ENCODE measurements at regions not wholly inside any gene's neighbourhood (a gene's known extent, or its start where the extent isn't known, plus 50 kb on each side); places are given as distances from the start of the nearest gene placed in this dataset.

- H3K36me3 ChIP-seq (ENCODE audit: control insufficient read depth, insufficient read depth, low read length) = no peaks in the 10 kb centered on the region
- H3K4me3 ChIP-seq (ENCODE audit: low read depth, low read length) = no peak overlapping the region
- Mint-ChIP-seq H3K27me3 (no peaks in the 10 kb centered on the region), H3K27ac (no peak overlapping the region), H3K9me3 (peaks cover 0 to 1% (median 0%) of the 10 kb centered on the region in 7 donors), H3K4me3 (no peak overlapping the region), H3K36me3 (no peaks in the 10 kb centered on the region), H3K4me1 (peaks cover 11 to 20% (median 13%) of the 10 kb centered on the region in 4 donors)
- H3K9me3 ChIP-seq (ENCODE audit: control insufficient read depth in 2 of 2, low read length in 2 of 2) = no peaks in the 10 kb centered on the region
- H3K27me3 ChIP-seq (ENCODE audit: control insufficient read depth, insufficient read depth, low read length) = no peaks in the 10 kb centered on the region
- no peak overlapping the region for H3K27ac ChIP-seq (ENCODE audit: insufficient read depth, low read length, poor library complexity, severe bottlenecking)
- ATAC-seq (ENCODE audit: low read depth in 2 of 2) (no peak), DNase-seq (no peak)
- H3K4me1 ChIP-seq (ENCODE audit: control insufficient read depth, insufficient read depth, low read length, poor library complexity, severe bottlenecking) = peaks cover 10% of the 10 kb centered on the region
Measured at GRCh38 chr14:31936115-31936514, 141.0 kb upstream of the ARHGAP5 start.

- no peaks in the 10 kb centered on the region for H3K9me3 ChIP-seq (ENCODE audit: control insufficient read depth in 2 of 2, low read length in 2 of 2)
- peak overlapping the region in 2 of 3 donors; percentile 79 to 88 for H3K27ac Mint-ChIP-seq
- H3K4me1 ChIP-seq (ENCODE audit: control insufficient read depth, insufficient read depth, low read length, poor library complexity, severe bottlenecking) = peaks cover 10% of the 10 kb centered on the region
- H3K27me3 Mint-ChIP-seq = no peaks in the 10 kb centered on the region
- no peaks in the 10 kb centered on the region for H3K27me3 ChIP-seq (ENCODE audit: control insufficient read depth, insufficient read depth, low read length)
- no peak overlapping the region for H3K4me3 Mint-ChIP-seq
- DNase-seq (peak; percentile 36 to 92 (median 49)), ATAC-seq (ENCODE audit: low read depth in 2 of 2) (peak; percentile 99 to 100)
- peaks cover 11 to 24% (median 14%) of the 10 kb centered on the region in 4 donors for H3K4me1 Mint-ChIP-seq
- peak overlapping the region; percentile 9 for H3K4me3 ChIP-seq (ENCODE audit: low read depth, low read length)
- peaks cover 0 to 1% (median 0%) of the 10 kb centered on the region in 7 donors for H3K9me3 Mint-ChIP-seq
- H3K27ac ChIP-seq (ENCODE audit: insufficient read depth, low read length, poor library complexity, severe bottlenecking) = peak overlapping the region; percentile 15
- no peaks in the 10 kb centered on the region for H3K36me3 ChIP-seq (ENCODE audit: control insufficient read depth, insufficient read depth, low read length)
- H3K36me3 Mint-ChIP-seq = no peaks in the 10 kb centered on the region
Measured at GRCh38 chr14:31937730-31938346, 139.3 kb upstream of the ARHGAP5 start.

GRCh38 chr14:31939934-31940333 lies 137.2 kb upstream of the ARHGAP5 start:
- H3K27ac ChIP-seq (ENCODE audit: insufficient read depth, low read length, poor library complexity, severe bottlenecking) = no peak overlapping the region
- H3K4me1 ChIP-seq (ENCODE audit: control insufficient read depth, insufficient read depth, low read length, poor library complexity, severe bottlenecking) = peaks cover 22% of the 10 kb centered on the region
- Mint-ChIP-seq H3K27ac (no peak overlapping the region), H3K9me3 (no peaks in the 10 kb centered on the region), H3K4me3 (no peak overlapping the region), H3K36me3 (no peaks in the 10 kb centered on the region), H3K4me1 (peaks cover 6 to 35% (median 30%) of the 10 kb centered on the region in 4 donors), H3K27me3 (no peaks in the 10 kb centered on the region)
- H3K36me3 ChIP-seq (ENCODE audit: control insufficient read depth, insufficient read depth, low read length) = no peaks in the 10 kb centered on the region
- H3K4me3 ChIP-seq (ENCODE audit: low read depth, low read length) = no peak overlapping the region
- H3K9me3 ChIP-seq (ENCODE audit: control insufficient read depth in 2 of 2, low read length in 2 of 2) = no peaks in the 10 kb centered on the region
- no peak for ATAC-seq (ENCODE audit: low read depth in 2 of 2)
- DNase-seq = no peak
- H3K27me3 ChIP-seq (ENCODE audit: control insufficient read depth, insufficient read depth, low read length) = no peaks in the 10 kb centered on the region

- no peaks in the 10 kb centered on the region for H3K9me3 Mint-ChIP-seq
- H3K36me3 Mint-ChIP-seq = no peaks in the 10 kb centered on the region
- no peak overlapping the region for H3K4me3 ChIP-seq (ENCODE audit: low read depth, low read length)
- no peak for ATAC-seq (ENCODE audit: low read depth in 2 of 2)
- H3K4me3 Mint-ChIP-seq = no peak overlapping the region
- no peaks in the 10 kb centered on the region for H3K36me3 ChIP-seq (ENCODE audit: control insufficient read depth, insufficient read depth, low read length)
- no peak for DNase-seq
- peak overlapping the region in 2 of 3 donors; percentile 47 to 95 for H3K27ac Mint-ChIP-seq
- no peaks in the 10 kb centered on the region for H3K27me3 ChIP-seq (ENCODE audit: control insufficient read depth, insufficient read depth, low read length)
- no peaks in the 10 kb centered on the region for H3K9me3 ChIP-seq (ENCODE audit: control insufficient read depth in 2 of 2, low read length in 2 of 2)
- H3K4me1 ChIP-seq (ENCODE audit: control insufficient read depth, insufficient read depth, low read length, poor library complexity, severe bottlenecking) = peaks cover 37% of the 10 kb centered on the region
- H3K27ac ChIP-seq (ENCODE audit: insufficient read depth, low read length, poor library complexity, severe bottlenecking) = no peak overlapping the region
- peaks cover 13 to 44% (median 39%) of the 10 kb centered on the region in 4 donors for H3K4me1 Mint-ChIP-seq
- H3K27me3 Mint-ChIP-seq = no peaks in the 10 kb centered on the region
Measured at GRCh38 chr14:31941487-31941886, 135.6 kb upstream of the ARHGAP5 start.

GRCh38 chr14:31942166-31942841 lies 134.8 kb upstream of the ARHGAP5 start:
- Mint-ChIP-seq H3K36me3 (no peaks in the 10 kb centered on the region), H3K27me3 (no peaks in the 10 kb centered on the region), H3K4me3 (no peak overlapping the region), H3K4me1 (peaks cover 15 to 51% (median 43%) of the 10 kb centered on the region in 4 donors), H3K9me3 (no peaks in the 10 kb centered on the region), H3K27ac (peak overlapping the region in 2 of 3 donors; percentile 60 to 95)
- H3K4me1 ChIP-seq (ENCODE audit: control insufficient read depth, insufficient read depth, low read length, poor library complexity, severe bottlenecking) = peaks cover 40% of the 10 kb centered on the region
- H3K27me3 ChIP-seq (ENCODE audit: control insufficient read depth, insufficient read depth, low read length) = no peaks in the 10 kb centered on the region
- H3K36me3 ChIP-seq (ENCODE audit: control insufficient read depth, insufficient read depth, low read length) = no peaks in the 10 kb centered on the region
- H3K9me3 ChIP-seq (ENCODE audit: control insufficient read depth in 2 of 2, low read length in 2 of 2) = no peaks in the 10 kb centered on the region
- no peak overlapping the region for H3K27ac ChIP-seq (ENCODE audit: insufficient read depth, low read length, poor library complexity, severe bottlenecking)
- no peak overlapping the region for H3K4me3 ChIP-seq (ENCODE audit: low read depth, low read length)
- DNase-seq (no peak), ATAC-seq (ENCODE audit: low read depth in 2 of 2) (no peak)

- Mint-ChIP-seq H3K4me1 (peaks cover 10 to 52% (median 45%) of the 10 kb centered on the region in 4 donors), H3K27me3 (no peaks in the 10 kb centered on the region), H3K27ac (peak overlapping the region; percentile 33 to 95 (median 94)), H3K4me3 (peak overlapping the region in 1 of 4 donors; percentile 19), H3K36me3 (no peaks in the 10 kb centered on the region), H3K9me3 (no peaks in the 10 kb centered on the region)
- Histone ChIP-seq H3K4me1 (ENCODE audit: control insufficient read depth, insufficient read depth, low read length, poor library complexity, severe bottlenecking) (peaks cover 39% of the 10 kb centered on the region), H3K36me3 (ENCODE audit: control insufficient read depth, insufficient read depth, low read length) (no peaks in the 10 kb centered on the region), H3K4me3 (ENCODE audit: low read depth, low read length) (no peak overlapping the region), H3K27ac (ENCODE audit: insufficient read depth, low read length, poor library complexity, severe bottlenecking) (no peak overlapping the region), H3K27me3 (ENCODE audit: control insufficient read depth, insufficient read depth, low read length) (no peaks in the 10 kb centered on the region), H3K9me3 (ENCODE audit: control insufficient read depth in 2 of 2, low read length in 2 of 2) (no peaks in the 10 kb centered on the region)
- DNase-seq (no peak), ATAC-seq (ENCODE audit: low read depth in 2 of 2) (no peak)
Measured at GRCh38 chr14:31943217-31943799, 133.8 kb upstream of the ARHGAP5 start.

GRCh38 chr14:31943861-31944255 lies 133.2 kb upstream of the ARHGAP5 start:
- no peaks in the 10 kb centered on the region for H3K9me3 Mint-ChIP-seq
- DNase-seq (no peak), ATAC-seq (ENCODE audit: low read depth in 2 of 2) (no peak)
- peak overlapping the region in 3 of 4 donors; percentile 51 to 83 (median 63) for H3K4me3 Mint-ChIP-seq
- Histone ChIP-seq H3K4me1 (ENCODE audit: control insufficient read depth, insufficient read depth, low read length, poor library complexity, severe bottlenecking) (peaks cover 39% of the 10 kb centered on the region), H3K4me3 (ENCODE audit: low read depth, low read length) (peak overlapping the region; percentile 71), H3K9me3 (ENCODE audit: control insufficient read depth in 2 of 2, low read length in 2 of 2) (no peaks in the 10 kb centered on the region), H3K27me3 (ENCODE audit: control insufficient read depth, insufficient read depth, low read length) (no peaks in the 10 kb centered on the region), H3K36me3 (ENCODE audit: control insufficient read depth, insufficient read depth, low read length) (no peaks in the 10 kb centered on the region), H3K27ac (ENCODE audit: insufficient read depth, low read length, poor library complexity, severe bottlenecking) (peak overlapping the region; percentile 71)
- H3K4me1 Mint-ChIP-seq = peaks cover 10 to 52% (median 44%) of the 10 kb centered on the region in 4 donors
- no peaks in the 10 kb centered on the region for H3K27me3 Mint-ChIP-seq
- H3K36me3 Mint-ChIP-seq = no peaks in the 10 kb centered on the region
- H3K27ac Mint-ChIP-seq = peak overlapping the region; percentile 93 to 95 (median 94)
